ENCODE measurements at regions not wholly inside any gene's neighbourhood (a gene's known extent, or its start where the extent isn't known, plus 50 kb on each side); places are given as distances from the start of the nearest gene placed in this dataset.

- no peak overlapping the region for H3K4me3 Mint-ChIP-seq
- H3K36me3 Mint-ChIP-seq (ENCODE audit: low read depth), result no peaks in the 10 kb centered on the region
- no peak for DNase-seq (ENCODE audit: low read depth, low spot score)
- H3K27ac Mint-ChIP-seq (ENCODE audit: unreplicated experiment), result no peak overlapping the region
- H3K27me3 Mint-ChIP-seq (ENCODE audit: low read depth), result peaks cover 13% of the 10 kb centered on the region
- H3K9me3 Mint-ChIP-seq, result peaks cover 2% of the 10 kb centered on the region
- TF ChIP-seq, protein P1, sequence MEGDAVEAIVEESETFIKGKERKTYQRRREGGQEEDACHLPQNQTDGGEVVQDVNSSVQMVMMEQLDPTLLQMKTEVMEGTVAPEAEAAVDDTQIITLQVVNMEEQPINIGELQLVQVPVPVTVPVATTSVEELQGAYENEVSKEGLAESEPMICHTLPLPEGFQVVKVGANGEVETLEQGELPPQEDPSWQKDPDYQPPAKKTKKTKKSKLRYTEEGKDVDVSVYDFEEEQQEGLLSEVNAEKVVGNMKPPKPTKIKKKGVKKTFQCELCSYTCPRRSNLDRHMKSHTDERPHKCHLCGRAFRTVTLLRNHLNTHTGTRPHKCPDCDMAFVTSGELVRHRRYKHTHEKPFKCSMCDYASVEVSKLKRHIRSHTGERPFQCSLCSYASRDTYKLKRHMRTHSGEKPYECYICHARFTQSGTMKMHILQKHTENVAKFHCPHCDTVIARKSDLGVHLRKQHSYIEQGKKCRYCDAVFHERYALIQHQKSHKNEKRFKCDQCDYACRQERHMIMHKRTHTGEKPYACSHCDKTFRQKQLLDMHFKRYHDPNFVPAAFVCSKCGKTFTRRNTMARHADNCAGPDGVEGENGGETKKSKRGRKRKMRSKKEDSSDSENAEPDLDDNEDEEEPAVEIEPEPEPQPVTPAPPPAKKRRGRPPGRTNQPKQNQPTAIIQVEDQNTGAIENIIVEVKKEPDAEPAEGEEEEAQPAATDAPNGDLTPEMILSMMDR (conservative IDR thresholded peaks at IDR 0.05), result no peak
- H3K4me1 Mint-ChIP-seq, result no peaks in the 10 kb centered on the region
These were observed 71.6 kb upstream of the ACP3 start for GRCh38 chr3:132245552-132246142.

DNA sequence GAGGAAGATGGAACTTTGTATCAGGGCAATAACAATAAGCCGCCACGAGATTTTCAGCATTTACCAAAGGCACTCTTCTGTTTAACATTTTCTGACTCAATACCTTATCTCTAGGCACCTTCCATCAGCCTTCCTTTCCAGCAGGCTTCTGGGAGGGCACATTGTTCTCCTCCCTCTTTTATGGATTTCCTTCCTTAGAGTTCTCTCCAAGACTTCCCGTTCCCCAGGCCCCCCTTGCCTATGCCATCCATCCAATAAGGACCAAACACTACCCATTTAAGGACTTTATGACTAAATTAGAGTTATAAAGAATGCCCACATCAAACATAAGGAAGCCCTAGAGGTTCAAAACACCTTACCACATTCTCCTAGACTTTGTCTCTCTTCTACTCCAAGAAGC, 71.0 kb upstream of the ACP3 start:
- peaks cover 13% of the 10 kb centered on the region for H3K27me3 Mint-ChIP-seq (ENCODE audit: low read depth)
- H3K27ac Mint-ChIP-seq (ENCODE audit: unreplicated experiment), result no peak overlapping the region
- no peaks in the 10 kb centered on the region for H3K36me3 Mint-ChIP-seq (ENCODE audit: low read depth)

DNA sequence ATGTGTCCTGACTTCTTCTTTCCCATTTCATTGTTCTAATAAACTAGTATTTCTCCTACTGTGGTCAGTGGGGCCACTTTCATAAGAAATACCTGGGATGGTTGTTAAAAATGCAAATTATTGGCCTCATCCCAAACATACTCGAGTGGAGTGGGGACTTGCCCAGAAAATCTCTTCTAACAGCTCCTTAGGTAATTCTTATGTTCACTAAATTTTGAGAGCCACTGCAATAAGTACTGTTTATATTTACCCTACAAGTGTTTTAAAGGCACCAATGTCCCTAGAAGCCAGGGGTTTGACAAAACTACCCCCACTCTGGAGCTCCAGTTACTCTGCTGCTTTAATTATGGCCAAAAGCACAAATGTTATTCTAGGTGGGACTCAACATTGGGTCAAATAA, 70.0 kb upstream of the ACP3 start:
- Mint-ChIP-seq H3K27me3 (ENCODE audit: low read depth) (peaks cover 8% of the 10 kb centered on the region), H3K36me3 (ENCODE audit: low read depth) (no peaks in the 10 kb centered on the region), H3K4me3 (no peak overlapping the region), H3K27ac (ENCODE audit: unreplicated experiment) (no peak overlapping the region), H3K4me1 (no peaks in the 10 kb centered on the region), H3K9me3 (no peaks in the 10 kb centered on the region)
- TF ChIP-seq, protein P1 (conservative IDR thresholded peaks at IDR 0.05), result no peak
- no peak for DNase-seq (ENCODE audit: low read depth, low spot score)

More for the DNA sequence above, 71.0 kb upstream of the ACP3 start:
- no peak overlapping the region for H3K4me3 Mint-ChIP-seq
- DNase-seq (ENCODE audit: low read depth, low spot score), result no peak
- H3K4me1 Mint-ChIP-seq, result no peaks in the 10 kb centered on the region
- TF ChIP-seq, protein P1 (conservative IDR thresholded peaks at IDR 0.05), result no peak
- peaks cover 2% of the 10 kb centered on the region for H3K9me3 Mint-ChIP-seq

GRCh38 chr3:132248490-132248889, 68.7 kb upstream of the ACP3 start:
- TF ChIP-seq, protein P1 (conservative IDR thresholded peaks at IDR 0.05), result no peak
- H3K4me1 Mint-ChIP-seq, result no peaks in the 10 kb centered on the region
- H3K27me3 Mint-ChIP-seq (ENCODE audit: low read depth), result peaks cover under 1% of the 10 kb centered on the region
- no peak overlapping the region for H3K27ac Mint-ChIP-seq (ENCODE audit: unreplicated experiment)
- H3K36me3 Mint-ChIP-seq (ENCODE audit: low read depth), result no peaks in the 10 kb centered on the region
- DNase-seq (ENCODE audit: low read depth, low spot score), result no peak
- H3K9me3 Mint-ChIP-seq, result no peaks in the 10 kb centered on the region
- H3K4me3 Mint-ChIP-seq, result no peak overlapping the region

DNA sequence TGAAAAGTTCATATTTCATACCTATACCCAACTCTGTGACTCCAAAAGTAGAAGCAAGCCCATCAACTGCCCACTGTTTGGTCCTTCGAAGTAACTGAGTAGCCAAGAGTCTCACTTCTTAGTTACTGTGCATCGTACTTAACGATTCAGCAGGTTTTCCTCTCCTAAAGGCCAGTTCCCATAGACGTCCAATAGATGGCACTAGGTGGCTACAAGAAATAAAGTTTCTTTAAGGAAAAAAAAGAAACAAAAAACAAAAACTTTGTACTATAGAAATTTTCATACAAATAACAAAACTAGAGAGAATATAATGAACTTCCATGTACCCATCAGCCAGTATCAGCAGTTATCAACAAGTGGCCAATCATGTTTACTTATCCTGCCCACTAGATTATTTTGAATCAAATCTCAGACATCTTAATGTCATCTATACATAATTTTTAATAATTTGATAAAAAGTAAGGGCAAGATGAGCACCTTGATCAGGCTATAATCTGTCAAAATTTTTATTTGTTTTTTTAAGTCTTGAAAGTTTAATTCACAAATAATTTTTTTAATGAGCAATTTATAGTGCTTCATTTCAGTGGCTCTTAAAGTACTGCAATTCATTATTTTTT, 63.8 kb upstream of the ACP3 start:
- H3K9me3 Mint-ChIP-seq, result no peaks in the 10 kb centered on the region
- H3K4me1 Mint-ChIP-seq, result no peaks in the 10 kb centered on the region
- TF ChIP-seq, protein P1 (conservative IDR thresholded peaks at IDR 0.05), result peak; percentile 84
- DNase-seq (ENCODE audit: low read depth, low spot score), result peak; percentile 3
- H3K27me3 Mint-ChIP-seq (ENCODE audit: low read depth), result no peaks in the 10 kb centered on the region
- no peak overlapping the region for H3K27ac Mint-ChIP-seq (ENCODE audit: unreplicated experiment)
- H3K4me3 Mint-ChIP-seq, result no peak overlapping the region
- H3K36me3 Mint-ChIP-seq (ENCODE audit: low read depth), result no peaks in the 10 kb centered on the region
